Natural killer cell (primary cell): ENCODE measurements at regions not wholly inside any gene's neighbourhood (a gene's known extent, or its start where the extent isn't known, plus 50 kb on each side); places are given as distances from the start of the nearest gene placed in this dataset.

Experiments used
- ATAC-seq, 3 donors: fragments of 150-1000 bp in 2 of 3; fragments of 200-7000 bp in 1 of 3; cut with Tn5 transposase; 1 replicate in 1 of 3; 2 replicates in 2 of 3; pipeline ENCODE4 v1.10.0; 2021; ENCODE audit warnings: mild to moderate bottlenecking in 2 of 3, moderate library complexity in 2 of 3
- DNase-seq, 2 donors: peaks; one replicate each; pipeline versions ENCODE4 v3.0.0 to v3.0.0-alpha.2; 2013 to 2021; ENCODE audit warnings: mixed read lengths in 1 of 2
- H3K27ac ChIP-seq: one replicate; pipeline ENCODE4 v1.5.1; 2013; ENCODE audit warnings: mild to moderate bottlenecking, low read length
- H3K27me3 ChIP-seq: one replicate; pipeline ENCODE4 v1.6.1; 2013; ENCODE audit warnings: low read length; ENCODE audit not compliant: control insufficient read depth, insufficient read depth
- H3K36me3 ChIP-seq: one replicate; pipeline ENCODE4 v1.6.1; 2013; ENCODE audit warnings: low read length; ENCODE audit not compliant: control insufficient read depth, insufficient read depth
- H3K4me1 ChIP-seq: one replicate; pipeline ENCODE4 v1.6.1; 2013; ENCODE audit warnings: low read length; ENCODE audit not compliant: control insufficient read depth, insufficient read depth
- H3K4me3 ChIP-seq: one replicate; pipeline ENCODE4 v1.5.1; 2013; ENCODE audit warnings: low read length
- H3K9me3 ChIP-seq: one replicate; pipeline ENCODE4 v1.6.1; 2013; ENCODE audit warnings: low read length; ENCODE audit not compliant: control insufficient read depth, insufficient read depth
- H3K27ac Mint-ChIP-seq, 2 donors: one replicate each; pipeline ENCODE4 v1.8.0; 2022; ENCODE audit warnings: mild to moderate bottlenecking in 2 of 2, mixed read lengths in 2 of 2, moderate library complexity in 1 of 2
- H3K27me3 Mint-ChIP-seq, 2 donors: one replicate each; pipeline ENCODE4 v1.8.0; 2022; ENCODE audit warnings: low read depth in 2 of 2, mixed read lengths in 2 of 2
- H3K36me3 Mint-ChIP-seq: one replicate; pipeline ENCODE4 v1.8.0; 2022; ENCODE audit warnings: mixed read lengths
- H3K4me1 Mint-ChIP-seq, 2 donors: one replicate each; pipeline ENCODE4 v1.8.0; 2022; ENCODE audit warnings: mixed read lengths in 2 of 2
- H3K4me3 Mint-ChIP-seq: one replicate; pipeline ENCODE4 v1.8.0; 2022; ENCODE audit warnings: mild to moderate bottlenecking, moderate library complexity, mixed read lengths
- H3K9me3 Mint-ChIP-seq, 2 donors: one replicate each; pipeline ENCODE4 v1.8.0; 2022; ENCODE audit warnings: mixed read lengths in 2 of 2
- CTCF ChIP-seq: fragments of 200-600 bp; IDR thresholded peaks from one replicate; pipeline ENCODE4 v1.8.0; 2022; ENCODE audit warnings: antibody characterized with exemption
- WGBS: methylation state at CpG from one replicate; pipeline ENCODE4 v1.1.7; 2013; ENCODE audit warnings: missing lambda C conversion rate; ENCODE audit not compliant: insufficient coverage; 5-methylcytosine and 5-hydroxymethylcytosine counted together
- intact Hi-C: fragments of 100-400 bp; cut with micrococcal nuclease; formaldehyde crosslinking; loops from one replicate; pipeline ENCODE4 v1.14.2; 2022

GRCh38 chr14:27205036-27205435, 607.2 kb upstream of the NOVA1 start:
- H3K27ac ChIP-seq: no peak overlapping the region
- Mint-ChIP-seq H3K27me3 (no peaks in the 10 kb centered on the region), H3K36me3 (peaks cover 7% of the 10 kb centered on the region), H3K27ac (no peak overlapping the region), H3K4me1 (no peaks in the 10 kb centered on the region), H3K9me3 (peaks cover 10 to 15% of the 10 kb centered on the region in 2 donors), H3K4me3 (no peak overlapping the region)
- no CpG with 5 or more reads among the region's 1 CpG for WGBS
- H3K27me3 ChIP-seq: no peaks in the 10 kb centered on the region
- no peaks in the 10 kb centered on the region for H3K9me3 ChIP-seq
- H3K36me3 ChIP-seq: no peaks in the 10 kb centered on the region
- intact Hi-C loops: no loop called here
- ATAC-seq (no peak), DNase-seq (no peak)
- no peak for TF ChIP-seq CTCF
- no peak overlapping the region for H3K4me3 ChIP-seq
- no peaks in the 10 kb centered on the region for H3K4me1 ChIP-seq

GRCh38 chr14:27211741-27212140, 613.9 kb upstream of the NOVA1 start:
- Mint-ChIP-seq H3K36me3 (peaks cover 7% of the 10 kb centered on the region), H3K9me3 (peaks cover 11 to 21% of the 10 kb centered on the region in 2 donors), H3K27ac (no peak overlapping the region), H3K27me3 (no peaks in the 10 kb centered on the region), H3K4me1 (no peaks in the 10 kb centered on the region), H3K4me3 (no peak overlapping the region)
- Histone ChIP-seq H3K27me3 (no peaks in the 10 kb centered on the region), H3K4me3 (no peak overlapping the region), H3K36me3 (no peaks in the 10 kb centered on the region), H3K27ac (no peak overlapping the region), H3K9me3 (no peaks in the 10 kb centered on the region), H3K4me1 (no peaks in the 10 kb centered on the region)
- intact Hi-C loops: no loop called here
- TF ChIP-seq CTCF: no peak
- DNase-seq (no peak), ATAC-seq (no peak)

- TF ChIP-seq CTCF: no peak
- H3K9me3 ChIP-seq: peaks cover 12% of the 10 kb centered on the region
- intact Hi-C loops: no loop called here
- H3K4me3 ChIP-seq: no peak overlapping the region
- Mint-ChIP-seq H3K36me3 (peaks cover 21% of the 10 kb centered on the region), H3K4me1 (no peaks in the 10 kb centered on the region), H3K27ac (no peak overlapping the region), H3K4me3 (no peak overlapping the region), H3K27me3 (no peaks in the 10 kb centered on the region), H3K9me3 (peaks cover 13 to 28% of the 10 kb centered on the region in 2 donors)
- ATAC-seq (no peak), DNase-seq (no peak)
- H3K27me3 ChIP-seq: no peaks in the 10 kb centered on the region
- no peaks in the 10 kb centered on the region for H3K4me1 ChIP-seq
- WGBS: 60% methylated on average over 1 of the region's 2 CpGs
- H3K27ac ChIP-seq: no peak overlapping the region
- H3K36me3 ChIP-seq: no peaks in the 10 kb centered on the region
These were observed 624.8 kb upstream of the NOVA1 start for GRCh38 chr14:27222671-27223070.

- Histone ChIP-seq H3K4me3 (no peak overlapping the region), H3K9me3 (peaks cover 12% of the 10 kb centered on the region), H3K27ac (no peak overlapping the region), H3K36me3 (no peaks in the 10 kb centered on the region), H3K27me3 (no peaks in the 10 kb centered on the region), H3K4me1 (no peaks in the 10 kb centered on the region)
- H3K4me1 Mint-ChIP-seq: no peaks in the 10 kb centered on the region
- no peak overlapping the region for H3K27ac Mint-ChIP-seq
- H3K9me3 Mint-ChIP-seq: peaks cover 17 to 30% of the 10 kb centered on the region in 2 donors
- H3K27me3 Mint-ChIP-seq: no peaks in the 10 kb centered on the region
- peaks cover 21% of the 10 kb centered on the region for H3K36me3 Mint-ChIP-seq
- no peak overlapping the region for H3K4me3 Mint-ChIP-seq
- intact Hi-C loops: no loop called here
- no peak for DNase-seq
- TF ChIP-seq CTCF: no peak
- no peak for ATAC-seq
These were observed 626.1 kb upstream of the NOVA1 start for GRCh38 chr14:27223906-27224305.
